Choroid plexus epithelial cell (primary cell): ENCODE measurements at regions not wholly inside any gene's neighbourhood (a gene's known extent, or its start where the extent isn't known, plus 50 kb on each side); places are given as distances from the start of the nearest gene placed in this dataset.
"Not testable (repeated sequence)": the region's sequence is repeated elsewhere in the genome, so short reads cannot be mapped to it uniquely, and the experiment has no call there.

Experiments used
- DNase-seq: peaks from one replicate; pipeline ENCODE4 v3.0.0-alpha.2; 2010; ENCODE audit warnings: low read depth
- H3K4me3 ChIP-seq: 2 replicates; pipeline ENCODE4 v1.5.1; 2011; ENCODE audit warnings: low read depth, mild to moderate bottlenecking, control low read depth, low read length, moderate library complexity
- TF ChIP-seq, protein P1 (sequence below): conservative IDR thresholded peaks from 2 replicates; pipeline ENCODE4 v1.5.1; 2011; ENCODE audit warnings: low read depth, mild to moderate bottlenecking, control low read depth, inconsistent platforms, low read length, moderate library complexity

GRCh38 chr3:166275024-166275390, 437.8 kb upstream of the BCHE start:
- H3K4me3 ChIP-seq, result no peak overlapping the region
- TF ChIP-seq, protein P1, sequence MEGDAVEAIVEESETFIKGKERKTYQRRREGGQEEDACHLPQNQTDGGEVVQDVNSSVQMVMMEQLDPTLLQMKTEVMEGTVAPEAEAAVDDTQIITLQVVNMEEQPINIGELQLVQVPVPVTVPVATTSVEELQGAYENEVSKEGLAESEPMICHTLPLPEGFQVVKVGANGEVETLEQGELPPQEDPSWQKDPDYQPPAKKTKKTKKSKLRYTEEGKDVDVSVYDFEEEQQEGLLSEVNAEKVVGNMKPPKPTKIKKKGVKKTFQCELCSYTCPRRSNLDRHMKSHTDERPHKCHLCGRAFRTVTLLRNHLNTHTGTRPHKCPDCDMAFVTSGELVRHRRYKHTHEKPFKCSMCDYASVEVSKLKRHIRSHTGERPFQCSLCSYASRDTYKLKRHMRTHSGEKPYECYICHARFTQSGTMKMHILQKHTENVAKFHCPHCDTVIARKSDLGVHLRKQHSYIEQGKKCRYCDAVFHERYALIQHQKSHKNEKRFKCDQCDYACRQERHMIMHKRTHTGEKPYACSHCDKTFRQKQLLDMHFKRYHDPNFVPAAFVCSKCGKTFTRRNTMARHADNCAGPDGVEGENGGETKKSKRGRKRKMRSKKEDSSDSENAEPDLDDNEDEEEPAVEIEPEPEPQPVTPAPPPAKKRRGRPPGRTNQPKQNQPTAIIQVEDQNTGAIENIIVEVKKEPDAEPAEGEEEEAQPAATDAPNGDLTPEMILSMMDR, result no peak
- DNase-seq, result peak; percentile 7

- H3K4me3 ChIP-seq, result no peak overlapping the region
- no peak for DNase-seq
- TF ChIP-seq, protein P1, result no peak
Measured at GRCh38 chr3:166274351-166275023, 437.3 kb upstream of the BCHE start.

DNA sequence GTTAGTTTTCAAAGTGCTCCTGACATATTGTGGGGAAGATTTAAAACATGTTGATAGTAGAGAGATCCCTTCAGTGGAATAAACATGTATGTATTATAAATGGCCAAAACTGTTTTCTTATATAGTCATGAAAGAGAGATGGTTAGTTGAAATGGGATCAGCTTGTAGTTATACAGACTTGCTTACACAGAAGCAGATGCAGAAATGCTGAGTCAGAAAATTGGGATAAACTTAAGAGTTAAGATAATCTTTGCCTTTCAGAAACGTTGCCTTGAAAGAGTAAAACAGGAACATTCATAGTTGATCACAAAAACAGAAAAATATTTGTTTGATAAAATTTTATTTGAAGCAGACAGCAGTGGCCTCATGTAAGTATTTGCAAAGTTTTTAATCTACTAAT, 433.2 kb upstream of the BCHE start:
- TF ChIP-seq, protein P1, result no peak
- no peak overlapping the region for H3K4me3 ChIP-seq
- no peak for DNase-seq

DNA sequence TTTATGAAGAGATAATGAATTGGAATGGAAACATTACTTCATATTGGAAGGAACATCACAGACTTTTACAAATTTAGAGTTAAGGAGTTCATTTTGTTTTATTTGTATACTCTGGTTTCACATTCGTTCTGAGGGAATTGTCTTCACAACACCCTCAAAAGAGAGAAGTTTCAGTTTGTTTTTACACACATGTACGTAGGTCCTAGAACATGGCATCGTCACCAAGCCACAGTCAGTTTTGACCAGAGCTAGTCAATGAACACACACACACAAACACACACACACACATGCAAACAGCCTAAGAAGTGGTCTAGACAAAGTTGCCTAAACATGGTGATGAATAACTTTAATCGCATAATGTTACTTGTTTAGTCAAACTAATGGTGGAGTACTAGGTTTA, 427.9 kb upstream of the BCHE start:
- DNase-seq, result no peak
- H3K4me3 ChIP-seq, result no peak overlapping the region
- TF ChIP-seq, protein P1, result no peak

GRCh38 chr3:166263460-166263859, 426.2 kb upstream of the BCHE start:
- DNase-seq, result peak; percentile 0

GRCh38 chr3:166258293-166258850, 421.1 kb upstream of the BCHE start:
- H3K4me3 ChIP-seq, DNase-seq: not testable (repeated sequence)

More at GRCh38 chr3:166263460-166263859, 426.2 kb upstream of the BCHE start:
- H3K4me3 ChIP-seq, result no peak overlapping the region
- TF ChIP-seq, protein P1, result no peak

DNA sequence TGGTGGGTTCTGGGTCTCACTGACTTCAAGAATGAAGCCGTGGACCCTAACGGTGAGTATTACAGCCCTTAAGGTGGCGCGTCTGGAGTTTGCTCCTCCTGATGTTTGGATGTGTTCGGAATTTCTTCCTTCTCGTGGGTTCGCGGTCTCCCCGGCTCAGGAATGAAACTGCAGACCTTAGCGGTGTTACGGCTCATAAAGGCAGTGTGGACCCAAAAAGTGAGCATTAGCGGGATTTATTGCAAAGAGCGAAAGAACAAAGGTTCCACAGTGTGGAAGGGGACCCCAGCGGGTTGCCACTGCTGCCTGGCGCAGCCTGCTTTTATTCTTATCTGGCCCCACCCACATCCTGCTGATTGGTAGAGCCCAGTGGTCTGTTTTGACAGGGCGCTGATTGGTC, 420.5 kb upstream of the BCHE start:
- TF ChIP-seq, protein P1, result no peak
- DNase-seq, result no peak
- no peak overlapping the region for H3K4me3 ChIP-seq
